Motor neuron (in vitro differentiated cells): ENCODE measurements at regions not wholly inside any gene's neighbourhood (a gene's known extent, or its start where the extent isn't known, plus 50 kb on each side); places are given as distances from the start of the nearest gene placed in this dataset.
"Not testable (repeated sequence)": the region's sequence is repeated elsewhere in the genome, so short reads cannot be mapped to it uniquely, and the experiment has no call there.

Experiments
- ATAC-seq, 8 experiments: fragments of 200-7000 bp; cut with Tn5 transposase; replicated peaks in 6 of 8; 2 replicates each; pipeline ENCODE4 v1.8.0; 2021; ENCODE audit warnings: mild to moderate bottlenecking in 8 of 8, moderate library complexity in 8 of 8
- H3K27ac ChIP-seq, 2 donors: fragments of 250-450 bp; sonication (Bioruptor Pico); 2 replicates each; pipeline ENCODE4 v1.9.0; 2021; ENCODE audit warnings: antibody characterized with exemption in 2 of 2, mild to moderate bottlenecking in 2 of 2, moderate library complexity in 1 of 2
- H3K4me1 ChIP-seq, 2 donors: fragments of 250-450 bp; sonication (Bioruptor Pico); replicated peaks in 1 of 2; 2 replicates each; pipeline ENCODE4 v1.6.1; 2021; ENCODE audit warnings: antibody characterized with exemption in 2 of 2, mild to moderate bottlenecking in 2 of 2, moderate library complexity in 1 of 2
- H3K4me3 ChIP-seq, 5 donors: fragments of 250-450 bp; sonication (Bioruptor Pico); 2 replicates each; pipeline ENCODE4 v1.9.0; 2021; ENCODE audit warnings: antibody characterized with exemption in 5 of 5, mild to moderate bottlenecking in 5 of 5, moderate library complexity in 4 of 5
- WGBS, 10 experiments: fragments of 450-650 bp; shearing (Covaris generic); methylation state at CpG; one replicate each; pipeline ENCODE4 v1.0.0; 2022; 5-methylcytosine and 5-hydroxymethylcytosine counted together
- in situ Hi-C, 9 experiments: fragments of 400-800 bp; cut with MboI; loops; one replicate each; pipeline ENCODE4 v1.15.0; 2021; ENCODE audit warnings: low sequenced_read_pairs in 9 of 9, low pct_unique_long_range_greater_than_20kb in 2 of 9; ENCODE audit not compliant: unreplicated experiment in 9 of 9

DNA sequence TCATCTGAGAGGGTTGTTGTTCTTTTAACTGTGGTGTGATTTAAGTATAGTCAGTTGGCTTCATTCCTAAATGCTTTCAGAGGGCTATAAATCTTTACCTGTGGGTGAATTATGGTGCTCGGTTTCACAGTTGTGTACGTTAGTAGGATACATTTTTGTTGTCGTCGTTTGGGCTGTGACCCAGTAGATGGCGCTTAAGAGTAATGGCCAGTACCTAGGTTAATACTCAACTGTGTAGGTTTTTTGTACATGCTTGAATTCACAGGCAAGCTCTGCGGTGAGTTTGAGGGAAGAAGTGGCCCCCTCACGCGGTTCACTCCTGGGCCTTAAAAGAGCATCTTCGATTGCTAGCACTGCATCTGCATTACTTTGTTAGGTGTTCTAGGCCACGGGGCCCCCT, 571.7 kb upstream of the TGIF2LX start:
- peak in 2 of 8 experiments; percentile 21 to 56 for ATAC-seq
- in situ Hi-C loops, H3K27ac ChIP-seq, H3K4me1 ChIP-seq, H3K4me3 ChIP-seq: not testable (repeated sequence)
- WGBS, 10 experiments = no CpG with 5 or more reads among the region's 10 CpGs

DNA sequence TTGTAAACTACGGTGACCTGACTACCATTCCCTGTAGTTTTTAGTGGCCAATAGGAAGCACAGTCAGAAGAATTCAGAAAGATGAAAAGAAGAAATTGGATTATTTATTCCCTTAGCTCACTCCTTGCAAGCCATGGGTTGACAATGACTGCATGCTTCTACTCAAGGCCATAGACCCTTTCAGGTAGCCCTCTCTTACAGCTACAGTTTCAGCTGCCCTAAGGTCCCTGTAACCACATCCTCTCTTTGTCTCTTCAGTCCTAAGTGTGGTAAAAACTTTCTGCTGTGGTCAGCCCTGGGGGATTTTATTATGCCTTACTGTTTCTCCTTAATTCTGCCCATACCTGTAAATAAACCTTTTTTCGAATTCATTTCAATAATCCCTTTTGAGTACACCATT, 551.8 kb upstream of the TGIF2LX start:
- H3K27ac ChIP-seq, in situ Hi-C loops, H3K4me1 ChIP-seq, H3K4me3 ChIP-seq, ATAC-seq: not testable (repeated sequence)
- 0 to 80% methylated on average over 1 of the region's 2 CpGs; no CpG with 5 or more reads in 8 of the 10 experiments for WGBS, 10 experiments

DNA sequence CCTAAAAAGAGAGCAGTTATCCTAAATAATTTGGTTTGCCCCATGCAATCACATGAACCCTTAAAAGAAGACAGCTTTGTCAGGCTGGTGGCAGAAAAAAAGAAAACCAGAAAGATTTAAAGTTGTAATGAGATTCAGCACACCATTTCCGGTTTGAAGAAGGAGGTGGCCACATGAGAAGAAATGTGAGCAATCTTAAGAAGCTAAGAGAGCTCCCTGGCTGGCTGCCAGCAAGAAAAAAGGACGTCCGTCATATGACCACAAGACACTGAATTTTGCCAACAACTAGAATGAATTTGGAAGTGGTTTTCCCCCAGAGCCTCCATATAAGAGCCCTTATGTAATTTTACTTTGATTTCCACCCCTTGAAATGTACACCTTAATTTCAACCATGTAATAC, 528.7 kb upstream of the TGIF2LX start:
- H3K27ac ChIP-seq, H3K4me3 ChIP-seq, H3K4me1 ChIP-seq, in situ Hi-C loops, ATAC-seq: not testable (repeated sequence)
- WGBS, 10 experiments = no CpG with 5 or more reads among the region's 3 CpGs

DNA sequence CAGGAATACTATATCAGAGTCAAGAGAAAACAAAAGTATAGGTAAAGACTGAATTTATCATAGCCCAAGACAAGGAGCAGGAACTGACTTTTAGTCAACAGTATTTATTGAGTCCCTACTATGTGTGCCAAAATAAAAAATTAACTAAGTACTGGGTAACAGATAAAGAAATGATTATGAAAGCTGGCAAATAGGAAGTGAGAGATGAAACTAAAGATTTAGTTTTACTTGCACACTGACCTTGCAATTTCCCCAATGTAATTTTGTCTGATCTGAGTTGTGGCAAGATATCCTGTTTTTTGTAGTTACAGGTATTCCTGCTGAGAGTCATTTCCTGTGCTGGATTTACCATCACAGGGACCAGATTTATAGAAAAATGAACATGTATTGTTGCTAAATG, 518.9 kb upstream of the TGIF2LX start:
- H3K4me1 ChIP-seq, in situ Hi-C loops, H3K4me3 ChIP-seq, ATAC-seq, H3K27ac ChIP-seq: not testable (repeated sequence)

DNA sequence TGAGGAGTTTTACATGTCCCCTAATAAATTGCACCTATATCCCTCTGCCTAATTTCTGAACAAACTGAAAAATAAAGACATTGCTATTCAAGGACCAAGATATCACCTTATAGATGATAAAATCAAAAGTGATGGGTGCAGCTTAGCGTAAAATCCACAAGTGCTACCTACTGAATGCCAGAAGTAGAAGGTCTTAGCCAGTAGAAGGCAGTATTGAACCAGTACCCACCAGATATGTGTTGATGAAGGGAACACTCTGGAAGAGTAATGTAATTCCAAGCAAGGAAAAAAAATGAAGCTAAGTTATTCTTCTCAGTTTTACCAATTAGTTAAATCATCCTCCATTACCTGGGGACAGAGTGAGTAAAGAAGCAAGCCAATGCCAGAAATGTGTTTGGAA, 516.6 kb upstream of the TGIF2LX start:
- H3K27ac ChIP-seq, in situ Hi-C loops, H3K4me3 ChIP-seq, H3K4me1 ChIP-seq, ATAC-seq: not testable (repeated sequence)
- no CpG with 5 or more reads among the region's 1 CpG for WGBS, 10 experiments

DNA sequence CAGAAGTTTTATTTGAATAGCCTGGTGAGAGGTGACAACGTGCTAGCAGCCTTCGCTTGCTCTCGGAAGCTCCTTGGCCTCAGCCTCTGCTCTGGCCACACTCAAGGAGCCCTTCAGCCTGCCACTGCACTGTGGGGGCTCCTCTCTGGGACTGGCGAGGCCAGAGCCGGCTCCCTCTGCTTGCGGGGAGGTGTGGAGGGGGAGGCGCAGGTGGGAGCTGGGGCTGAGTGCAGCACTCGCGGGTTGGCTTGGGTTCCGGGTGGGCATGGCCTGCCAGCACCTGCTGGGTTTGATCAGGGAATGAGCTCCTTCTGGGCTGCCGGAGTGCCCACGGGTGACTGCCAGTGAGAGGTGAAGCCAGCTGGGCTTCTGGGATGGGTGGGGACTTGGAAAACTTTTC, 504.8 kb upstream of the TGIF2LX start:
- not testable (repeated sequence) for H3K4me3 ChIP-seq, ATAC-seq

DNA sequence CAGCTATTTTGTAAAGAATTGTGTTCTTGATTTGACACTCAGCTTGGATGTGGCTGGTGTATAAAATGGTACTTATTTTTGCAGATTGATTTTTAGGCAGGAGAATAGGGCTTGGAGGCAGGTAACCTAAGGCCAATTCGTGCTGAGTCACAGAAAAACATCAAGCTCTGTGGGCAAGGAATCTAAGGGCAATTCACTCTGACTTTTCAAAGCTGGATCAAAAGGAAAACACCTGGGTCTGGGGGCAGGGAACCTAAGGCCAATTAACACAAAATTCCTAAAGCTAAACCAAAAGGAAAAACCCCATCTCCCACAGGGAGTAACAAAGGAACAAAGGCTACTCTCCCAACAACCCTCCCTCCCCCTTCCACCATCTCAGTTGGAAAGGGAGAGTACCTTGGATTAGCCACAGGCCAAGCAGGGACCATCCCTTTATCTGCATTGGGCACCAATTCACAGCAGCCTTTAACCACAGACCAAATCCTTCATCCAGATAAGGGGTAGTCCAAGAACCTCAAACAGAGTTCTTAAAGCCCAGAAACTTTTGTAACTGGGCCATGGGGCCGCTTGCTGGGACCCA, 489.0 kb upstream of the TGIF2LX start:
- in situ Hi-C loops, ATAC-seq, H3K27ac ChIP-seq, H3K4me3 ChIP-seq, H3K4me1 ChIP-seq: not testable (repeated sequence)
- WGBS, 10 experiments = no CpG with 5 or more reads among the region's 2 CpGs

More for the DNA sequence above, 504.8 kb upstream of the TGIF2LX start:
- no CpG with 5 or more reads among the region's 12 CpGs for WGBS, 10 experiments
- in situ Hi-C loops, H3K4me1 ChIP-seq, H3K27ac ChIP-seq: not testable (repeated sequence)
